GM11168 (cell line): ENCODE measurements at regions not wholly inside any gene's neighbourhood (a gene's known extent, or its start where the extent isn't known, plus 50 kb on each side); places are given as distances from the start of the nearest gene placed in this dataset.
"Not testable (repeated sequence)": the region's sequence is repeated elsewhere in the genome, so short reads cannot be mapped to it uniquely, and the experiment has no call there.

ENCODE experiments used
- in situ Hi-C: fragments of 300-500 bp; cut with MboI; formaldehyde crosslinking; loops from one replicate; pipeline ENCODE4 v1.12.0; 2022; ENCODE audit warnings: low sequenced_read_pairs; ENCODE audit not compliant: unreplicated experiment

DNA sequence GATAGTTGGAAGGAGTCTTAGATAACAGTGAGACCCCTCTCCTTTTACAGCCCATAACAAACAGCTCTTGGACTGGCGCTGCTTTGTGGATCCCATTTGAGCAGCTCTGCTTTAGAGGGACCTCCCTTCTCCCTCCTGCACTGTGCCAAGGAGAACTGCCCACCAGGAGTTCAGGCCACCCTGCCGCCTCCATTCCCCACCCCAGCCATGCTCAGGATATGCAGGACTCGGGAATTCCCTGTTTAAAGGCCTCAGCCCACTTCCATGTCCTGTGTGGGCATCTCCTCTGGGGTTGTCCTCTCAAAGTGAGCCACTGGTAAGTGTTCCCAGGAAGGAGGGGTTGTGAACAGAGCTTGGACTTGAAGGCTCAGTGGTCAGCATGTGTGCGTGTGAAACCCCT lies 78.9 kb upstream of the ADRA1D start:
- in situ Hi-C loops = no loop called here

DNA sequence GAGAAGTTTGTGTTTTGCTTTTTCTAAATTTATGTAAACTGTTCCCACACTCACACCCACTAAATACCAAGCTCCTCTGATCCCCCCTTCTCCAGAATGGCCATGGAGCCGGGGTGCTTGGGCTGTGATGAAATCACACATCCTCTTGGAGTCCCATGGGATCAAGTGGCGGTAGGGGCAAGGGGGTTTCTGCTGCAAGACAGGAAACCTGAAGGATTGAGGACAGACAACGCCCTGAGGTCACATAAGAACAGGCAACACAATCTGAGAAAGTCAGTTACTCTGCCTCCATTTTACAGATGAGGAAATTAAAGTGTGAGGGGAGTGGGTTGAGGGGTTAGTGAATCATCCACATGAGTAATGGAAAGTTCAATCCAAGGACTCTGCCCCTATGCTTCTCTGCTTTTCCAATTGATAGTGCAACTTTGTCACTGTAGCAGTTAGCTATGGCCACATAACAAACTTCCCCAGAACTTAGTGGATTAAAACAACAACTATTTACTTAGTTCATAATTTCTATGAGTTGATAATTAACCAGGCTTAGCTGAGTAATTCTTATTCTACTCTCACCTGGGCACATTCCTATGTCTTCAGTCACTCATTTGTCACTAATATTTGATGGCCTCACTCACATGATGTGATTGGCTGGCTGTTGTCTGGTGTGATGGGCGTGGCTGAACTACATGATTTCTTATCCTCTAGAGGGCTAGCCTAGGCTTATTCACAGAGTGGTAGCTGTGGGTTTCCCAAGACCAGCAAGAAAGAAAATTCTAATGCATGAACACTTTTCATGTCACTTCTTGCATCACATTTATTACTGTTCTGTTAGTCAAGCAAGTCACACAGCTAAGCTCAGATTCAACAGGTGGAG lies 77.3 kb upstream of the ADRA1D start:
- in situ Hi-C loops = no loop called here

DNA sequence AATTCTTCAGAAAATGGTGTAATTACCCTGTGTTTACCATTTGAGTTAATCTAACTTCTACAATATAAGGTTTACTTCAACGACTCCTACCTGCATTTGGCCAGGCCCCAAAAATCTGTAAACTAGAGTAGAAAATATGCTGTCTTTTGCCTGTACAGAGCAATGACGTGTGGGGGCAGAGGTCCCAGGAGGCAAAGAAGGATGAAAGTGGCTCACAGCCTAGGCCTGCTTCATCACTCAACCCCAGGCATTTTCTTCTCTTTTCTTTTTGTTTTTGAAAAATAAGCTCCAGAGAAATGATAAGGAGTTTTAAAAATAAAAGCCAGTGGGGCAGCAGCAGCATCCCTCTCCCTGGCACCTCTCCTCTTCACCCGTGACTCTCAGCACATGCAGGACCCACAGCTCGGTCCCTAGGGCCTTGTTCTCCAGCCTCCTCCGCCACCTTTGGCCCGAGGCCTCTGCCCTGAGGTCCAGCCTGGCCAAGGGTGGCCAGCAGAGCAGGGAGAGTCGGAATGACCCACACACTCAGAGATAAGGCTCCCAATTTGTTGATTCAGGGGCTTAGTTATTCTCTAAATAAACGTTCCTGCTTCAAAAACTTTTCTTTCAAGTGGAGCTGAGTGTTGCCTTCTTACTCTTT lies 76.6 kb upstream of the ADRA1D start:
- in situ Hi-C loops = no loop called here

DNA sequence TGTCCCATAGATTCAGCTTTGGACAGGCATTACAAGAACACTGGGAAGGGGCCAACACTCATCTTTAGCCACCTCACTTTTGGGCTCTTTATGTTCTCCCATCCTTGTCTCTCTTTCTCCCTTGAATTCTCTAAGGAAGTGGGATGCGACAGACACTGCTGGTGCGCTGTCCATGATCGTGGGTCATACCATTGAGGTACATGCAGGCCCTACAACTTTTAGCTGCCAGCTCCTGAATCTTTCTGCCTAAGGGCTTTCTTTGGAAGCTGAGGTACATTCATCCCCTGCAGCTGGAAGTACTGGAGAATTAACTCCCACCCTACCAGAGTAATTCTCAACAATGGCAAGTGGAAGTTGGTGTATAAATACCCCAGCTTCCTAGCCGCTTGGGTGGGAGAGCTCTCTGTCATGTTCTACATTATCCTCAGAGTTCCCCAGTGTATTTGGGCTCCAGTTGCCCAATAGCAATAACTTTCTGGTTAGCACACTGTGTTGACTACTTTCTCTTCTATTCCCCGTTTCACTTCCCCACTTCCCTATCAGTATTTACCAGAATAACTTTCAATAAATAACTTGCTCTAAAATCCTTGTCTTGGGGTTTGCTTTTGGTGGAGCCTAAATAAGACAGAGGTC lies 75.6 kb upstream of the ADRA1D start:
- in situ Hi-C loops = no loop called here

DNA sequence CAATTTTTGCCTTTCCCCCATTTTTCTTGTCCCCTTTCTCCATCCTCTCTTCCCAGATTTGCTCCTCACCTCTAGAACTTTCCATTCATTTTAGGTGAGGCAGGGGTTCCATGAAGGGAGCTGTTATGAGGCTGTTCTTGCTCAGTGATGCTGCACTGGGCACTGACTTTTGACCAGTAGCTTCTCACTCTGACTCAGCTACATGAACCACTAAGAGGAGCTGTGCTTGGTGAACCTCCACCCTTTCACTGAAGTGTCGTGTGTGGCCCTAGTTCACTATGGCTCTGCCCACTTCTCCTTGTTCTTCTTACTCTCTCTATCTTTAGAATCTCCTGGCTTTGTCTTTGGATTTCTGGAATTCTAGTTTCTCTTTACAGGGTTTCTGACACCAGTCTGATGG lies 73.4 kb upstream of the ADRA1D start:
- in situ Hi-C loops = no loop called here

DNA sequence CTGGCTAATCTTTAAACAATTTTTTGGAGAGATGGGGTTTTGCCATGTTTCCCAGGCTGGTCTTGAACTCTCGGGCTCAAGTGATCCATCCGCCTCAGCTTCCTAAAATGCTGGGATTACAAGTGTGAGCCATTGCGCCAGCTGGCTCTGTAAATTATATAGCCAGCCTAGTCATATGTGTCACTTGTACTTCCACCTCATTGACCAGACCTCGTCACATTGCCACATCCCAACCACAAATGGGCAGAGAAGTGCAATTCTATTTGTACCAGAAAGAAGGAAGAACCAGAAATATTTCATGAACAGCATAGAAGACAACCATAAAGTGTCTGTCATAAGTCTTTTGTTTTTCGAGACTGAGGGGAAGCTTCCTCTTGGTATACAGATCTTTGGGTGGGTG lies 71.2 kb upstream of the ADRA1D start:
- in situ Hi-C loops = no loop called here

DNA sequence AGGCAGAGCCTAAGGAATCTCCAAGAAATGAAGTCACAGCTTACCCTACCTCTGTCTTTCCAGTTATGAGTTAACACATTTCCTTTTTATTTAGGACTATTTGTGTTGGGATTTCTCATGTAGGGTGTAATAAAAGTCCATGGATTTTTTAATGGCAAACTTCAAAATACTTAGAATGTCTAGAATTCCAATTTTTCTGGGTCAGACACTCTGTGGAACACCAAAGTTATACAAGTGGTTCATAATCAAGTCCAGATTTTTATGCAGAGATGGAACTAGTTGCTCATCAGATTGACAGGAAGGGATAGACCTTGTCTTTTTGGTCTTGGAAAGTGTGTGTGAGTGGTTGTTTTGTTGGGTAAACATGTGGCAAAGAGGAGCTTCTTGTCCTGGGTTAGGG lies 69.8 kb upstream of the ADRA1D start:
- in situ Hi-C loops = no loop called here

DNA sequence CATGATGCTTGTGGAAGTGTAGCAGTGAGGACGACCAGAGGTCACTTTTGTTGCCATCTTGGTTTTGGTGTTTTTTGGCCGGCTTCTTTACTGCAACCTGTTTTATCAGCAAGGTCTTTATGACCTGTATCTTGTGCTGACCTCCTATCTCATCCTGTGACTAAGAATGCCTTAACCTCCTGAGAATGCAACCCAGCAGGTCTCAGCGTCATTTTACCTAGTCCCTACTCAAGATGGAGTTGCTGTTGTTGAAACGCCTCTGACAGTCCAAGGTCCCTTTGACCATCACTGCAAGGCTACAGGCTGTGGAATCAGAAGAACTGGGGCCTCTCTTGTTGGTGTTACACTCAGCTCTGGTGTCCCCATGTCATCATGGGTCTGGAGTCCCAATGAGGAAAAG lies 61.5 kb upstream of the ADRA1D start:
- in situ Hi-C loops = not testable (repeated sequence)

DNA sequence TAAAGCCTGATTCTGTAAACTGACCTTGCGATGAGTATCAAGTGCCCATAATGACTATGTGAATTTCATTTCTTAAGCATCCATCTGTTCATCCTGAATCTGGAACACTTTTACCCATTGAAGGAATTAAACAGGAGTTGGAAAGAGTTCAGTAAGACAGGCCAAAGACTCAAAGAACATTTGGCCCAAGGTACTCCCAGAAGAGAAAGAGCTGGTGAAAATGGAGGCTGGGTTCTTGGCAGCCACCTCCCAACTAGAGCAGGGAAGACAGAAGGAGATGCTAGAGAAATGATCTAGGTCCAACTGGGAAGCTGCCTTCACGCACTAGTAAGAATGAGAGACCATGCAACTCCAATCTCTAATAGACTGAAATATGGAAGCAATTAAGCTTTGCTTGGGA lies 57.1 kb upstream of the ADRA1D start:
- in situ Hi-C loops = no loop called here

DNA sequence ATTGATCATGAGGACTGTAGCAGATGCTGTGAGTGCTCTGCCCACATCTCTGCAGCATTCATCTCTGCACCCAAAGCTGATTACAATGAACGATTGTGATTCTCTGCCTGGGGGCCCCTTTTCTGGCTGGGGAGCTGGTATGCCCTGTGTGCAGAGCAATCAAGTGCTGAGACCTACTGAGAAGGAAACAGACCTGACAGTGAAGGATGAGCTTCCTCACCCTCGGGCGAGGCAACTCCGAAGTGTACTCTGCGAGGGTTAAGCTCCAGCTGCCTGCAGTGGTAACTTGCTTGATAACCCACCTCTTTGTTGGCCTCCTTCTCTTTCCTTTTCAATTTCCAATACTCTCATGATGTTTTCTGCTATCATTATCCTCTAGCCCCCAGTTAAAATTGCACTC lies 56.0 kb upstream of the ADRA1D start:
- in situ Hi-C loops = no loop called here

DNA sequence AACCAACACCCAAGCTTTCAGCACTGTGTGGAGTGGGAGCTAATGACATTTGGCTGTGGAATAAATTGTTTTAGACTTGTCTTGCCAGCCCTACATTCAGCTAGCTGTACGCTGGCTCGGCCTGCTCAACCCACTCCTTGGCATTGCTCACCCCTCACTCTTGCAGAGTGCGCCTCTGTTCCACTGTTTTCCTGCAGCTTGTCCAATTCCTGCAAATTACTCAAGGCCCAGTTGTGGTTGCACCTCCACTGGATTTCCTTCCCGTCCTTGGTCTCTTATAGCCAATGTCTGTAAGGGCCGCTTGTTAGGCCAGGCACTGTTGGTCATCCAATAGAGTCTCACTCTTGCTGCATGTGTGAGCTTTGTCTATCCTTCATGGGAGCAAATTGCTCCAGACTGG lies 55.5 kb upstream of the ADRA1D start:
- in situ Hi-C loops = no loop called here

DNA sequence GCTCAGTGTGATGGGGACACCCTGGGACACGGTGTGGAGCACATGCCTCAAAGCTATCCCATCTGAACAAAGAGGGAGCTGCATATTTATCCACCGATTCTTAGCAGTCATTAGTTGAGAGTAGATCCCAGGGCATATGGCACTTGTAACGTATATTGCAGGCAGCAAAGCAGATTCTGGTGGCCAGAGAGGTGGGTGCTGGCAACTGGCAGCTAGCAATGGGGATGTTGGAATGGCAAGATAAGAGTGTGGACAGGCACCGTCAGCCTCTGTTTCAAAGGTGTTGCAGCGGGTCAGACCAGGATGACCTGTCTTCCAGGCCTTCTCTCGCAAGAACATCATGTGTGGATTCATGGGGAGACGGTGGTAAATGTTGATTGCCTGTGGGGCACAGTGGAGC lies 54.0 kb upstream of the ADRA1D start:
- in situ Hi-C loops = no loop called here

DNA sequence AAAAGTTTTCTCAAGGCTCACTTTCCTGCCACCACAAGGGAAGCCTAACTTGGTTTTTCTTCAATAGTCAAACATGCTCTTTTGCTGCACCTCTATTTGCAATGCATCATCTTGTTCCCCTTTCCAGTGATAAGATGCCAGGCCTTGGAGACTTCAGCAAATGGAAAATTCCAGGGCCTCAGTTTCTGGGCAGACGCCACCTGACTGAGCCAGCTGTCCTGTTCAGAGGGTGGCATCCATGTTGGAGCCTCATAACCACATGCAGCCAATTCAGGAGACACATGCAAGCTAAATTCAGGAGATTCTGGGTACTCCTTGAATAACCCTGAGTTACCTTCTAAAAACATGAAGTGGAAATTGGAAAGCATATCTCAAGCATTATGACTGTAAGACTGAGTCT lies 51.8 kb upstream of the ADRA1D start:
- in situ Hi-C loops = no loop called here

DNA sequence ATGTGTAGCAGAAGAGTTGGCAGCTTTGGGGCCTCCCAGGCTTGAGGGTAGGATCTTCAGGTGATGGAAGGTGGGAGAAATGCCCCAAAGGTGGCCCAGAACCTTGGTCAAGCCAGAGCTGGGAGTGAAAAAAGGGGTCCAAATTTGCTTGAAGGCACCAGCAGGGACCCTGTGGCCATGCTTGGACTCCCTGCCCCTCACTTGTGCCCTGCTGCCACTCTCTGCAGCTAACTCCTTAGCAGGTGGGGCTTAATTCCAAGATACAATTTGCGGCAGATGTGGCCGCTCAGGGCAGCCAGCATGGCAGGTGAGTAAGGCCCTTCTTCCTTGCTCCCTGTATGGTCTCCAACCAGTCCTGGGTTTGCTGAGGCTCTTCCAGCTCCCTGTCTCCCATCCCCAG lies 51.3 kb upstream of the ADRA1D start:
- in situ Hi-C loops = no loop called here

DNA sequence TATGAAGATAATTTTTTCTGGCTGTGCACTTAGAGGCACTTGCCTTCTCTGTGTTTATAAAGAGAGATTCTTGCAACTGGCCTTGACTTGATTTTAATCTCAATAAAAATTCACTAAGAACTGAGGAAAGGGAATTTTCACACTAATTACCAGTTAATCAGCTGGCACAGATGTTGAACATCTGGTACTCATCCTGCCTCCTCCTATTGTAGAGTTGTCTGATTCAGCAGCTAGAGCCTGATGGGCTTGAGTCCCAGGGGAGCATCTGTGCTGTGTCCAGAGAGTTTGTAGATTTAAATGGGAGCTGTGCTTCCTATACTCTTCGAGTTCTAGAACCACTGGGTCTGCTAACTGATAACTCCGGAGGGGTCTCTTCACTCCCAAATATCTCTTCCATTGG lies 50.7 kb upstream of the ADRA1D start:
- in situ Hi-C loops = no loop called here

DNA sequence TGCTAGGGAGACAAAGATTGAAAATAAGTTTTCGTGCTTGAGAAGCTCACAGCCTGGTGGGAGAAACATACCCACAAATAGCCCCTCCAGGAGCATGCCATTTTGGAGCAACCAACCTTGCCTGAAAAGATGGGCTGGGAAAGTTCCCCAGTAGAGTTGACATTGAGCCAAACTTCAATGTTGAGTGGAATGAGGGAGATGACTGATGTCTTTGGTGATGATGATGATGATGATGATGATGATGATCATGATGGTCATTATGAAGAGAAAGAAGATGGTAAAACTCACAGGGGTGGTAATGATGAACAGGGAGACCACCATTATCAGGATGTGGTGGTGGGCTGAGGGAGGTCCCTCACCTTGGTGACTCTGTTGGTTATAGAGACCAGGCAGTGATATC lies 50.1 kb upstream of the ADRA1D start:
- in situ Hi-C loops = no loop called here
